IMR-90 (cell line): ENCODE measurements at regions not wholly inside any gene's neighbourhood (a gene's known extent, or its start where the extent isn't known, plus 50 kb on each side); places are given as distances from the start of the nearest gene placed in this dataset.

ENCODE experiments used
- CEBPB ChIP-seq: IDR thresholded peaks from 2 replicates; pipeline ENCODE4 v1.6.1; 2012; ENCODE audit warnings: low read depth, low read length, improper control_type of control experiment
- CHD1 ChIP-seq: IDR thresholded peaks from 2 replicates; pipeline ENCODE4 v1.6.1; 2012; ENCODE audit warnings: low read depth, low read length, improper control_type of control experiment
- ELK1 ChIP-seq: fragments of 150-350 bp; IDR thresholded peaks from 2 replicates; pipeline ENCODE4 v1.6.1; 2016; ENCODE audit warnings: low read depth, mild to moderate bottlenecking, low read length, moderate library complexity, borderline replicate concordance
- FOS ChIP-seq: fragments of 150-350 bp; IDR thresholded peaks from 2 replicates; pipeline ENCODE4 v1.6.1; 2016; ENCODE audit warnings: low read depth, low read length
- MAZ ChIP-seq: IDR thresholded peaks from 2 replicates; pipeline ENCODE4 v1.6.1; 2012; ENCODE audit warnings: low read depth, mild to moderate bottlenecking, low read length, improper control_type of control experiment, moderate library complexity, borderline replicate concordance
- MXI1 ChIP-seq: IDR thresholded peaks from 2 replicates; pipeline ENCODE4 v1.6.1; 2012; ENCODE audit warnings: low read depth, mild to moderate bottlenecking, low read length, moderate library complexity, borderline replicate concordance
- NFE2L2 ChIP-seq: fragments of 150-350 bp; IDR thresholded peaks from 2 replicates; pipeline ENCODE4 v1.6.1; 2016; ENCODE audit warnings: low read depth, mild to moderate bottlenecking, low read length
- POLR2A ChIP-seq: IDR thresholded peaks from 2 replicates; pipeline ENCODE4 v1.6.1; 2012; ENCODE audit warnings: mild to moderate bottlenecking, low read depth, low read length
- RAD21 ChIP-seq: IDR thresholded peaks from 2 replicates; pipeline ENCODE4 v1.6.1; 2012; ENCODE audit warnings: low read length, improper control_type of control experiment
- RCOR1 ChIP-seq: IDR thresholded peaks from 2 replicates; pipeline ENCODE4 v1.6.1; 2012; ENCODE audit warnings: mild to moderate bottlenecking, low read length, improper control_type of control experiment; ENCODE audit not compliant: insufficient replicate concordance
- RFX5 ChIP-seq: IDR thresholded peaks from 2 replicates; pipeline ENCODE4 v1.8.0; 2012; ENCODE audit warnings: low read depth, mild to moderate bottlenecking, low read length, moderate library complexity
- USF2 ChIP-seq: fragments of 150-350 bp; IDR thresholded peaks from 2 replicates; pipeline ENCODE4 v1.6.1; 2017; ENCODE audit warnings: mild to moderate bottlenecking, antibody characterized with exemption, low read length, low read depth
- TF ChIP-seq, protein P1 (sequence below): conservative IDR thresholded peaks from 2 replicates; pipeline ENCODE4 v1.5.1; 2012; ENCODE audit warnings: mild to moderate bottlenecking, low read depth, low read length, improper control_type of control experiment

- TF ChIP-seq, protein P1, sequence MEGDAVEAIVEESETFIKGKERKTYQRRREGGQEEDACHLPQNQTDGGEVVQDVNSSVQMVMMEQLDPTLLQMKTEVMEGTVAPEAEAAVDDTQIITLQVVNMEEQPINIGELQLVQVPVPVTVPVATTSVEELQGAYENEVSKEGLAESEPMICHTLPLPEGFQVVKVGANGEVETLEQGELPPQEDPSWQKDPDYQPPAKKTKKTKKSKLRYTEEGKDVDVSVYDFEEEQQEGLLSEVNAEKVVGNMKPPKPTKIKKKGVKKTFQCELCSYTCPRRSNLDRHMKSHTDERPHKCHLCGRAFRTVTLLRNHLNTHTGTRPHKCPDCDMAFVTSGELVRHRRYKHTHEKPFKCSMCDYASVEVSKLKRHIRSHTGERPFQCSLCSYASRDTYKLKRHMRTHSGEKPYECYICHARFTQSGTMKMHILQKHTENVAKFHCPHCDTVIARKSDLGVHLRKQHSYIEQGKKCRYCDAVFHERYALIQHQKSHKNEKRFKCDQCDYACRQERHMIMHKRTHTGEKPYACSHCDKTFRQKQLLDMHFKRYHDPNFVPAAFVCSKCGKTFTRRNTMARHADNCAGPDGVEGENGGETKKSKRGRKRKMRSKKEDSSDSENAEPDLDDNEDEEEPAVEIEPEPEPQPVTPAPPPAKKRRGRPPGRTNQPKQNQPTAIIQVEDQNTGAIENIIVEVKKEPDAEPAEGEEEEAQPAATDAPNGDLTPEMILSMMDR: no peak
- TF ChIP-seq POLR2A: no peak
- TF ChIP-seq RCOR1: no peak
- no peak for TF ChIP-seq MAZ
- TF ChIP-seq RAD21: no peak
- no peak for TF ChIP-seq CEBPB
- TF ChIP-seq USF2: no peak
- no peak for TF ChIP-seq RFX5
- no peak for TF ChIP-seq ELK1
- TF ChIP-seq CHD1: no peak
- no peak for TF ChIP-seq MXI1
- TF ChIP-seq FOS: no peak
- no peak for TF ChIP-seq NFE2L2
These were observed 144.9 kb upstream of the TPM1 start for GRCh38 chr15:62897634-62898033.
